Kidney epithelial cell (primary cell): ENCODE measurements at regions not wholly inside any gene's neighbourhood (a gene's known extent, or its start where the extent isn't known, plus 50 kb on each side); places are given as distances from the start of the nearest gene placed in this dataset.
"Not testable (repeated sequence)": the region's sequence is repeated elsewhere in the genome, so short reads cannot be mapped to it uniquely, and the experiment has no call there.

Source experiments
- DNase-seq: peaks from one replicate; pipeline ENCODE4 v3.0.0-alpha.2; 2010; ENCODE audit warnings: low read depth
- H3K27me3 ChIP-seq: 2 replicates; pipeline ENCODE4 v1.6.0; 2011; ENCODE audit warnings: low read length; ENCODE audit not compliant: control insufficient read depth, insufficient read depth
- H3K36me3 ChIP-seq: 2 replicates; pipeline ENCODE4 v1.5.1; 2011; ENCODE audit warnings: low read length; ENCODE audit not compliant: control insufficient read depth, insufficient read depth
- H3K4me3 ChIP-seq: 2 replicates; pipeline ENCODE4 v1.5.1; 2011; ENCODE audit warnings: low read depth, mild to moderate bottlenecking, control low read depth, low read length
- TF ChIP-seq, protein P1 (sequence below): IDR thresholded peaks from 2 replicates; pipeline ENCODE4 v1.5.1; 2011; ENCODE audit warnings: mild to moderate bottlenecking, moderate library complexity, low read length, control low read depth, inconsistent platforms; ENCODE audit not compliant: insufficient read depth, poor library complexity, severe bottlenecking

GRCh38 chr14:43306053-43306452 is 1201.0 kb downstream of the FSCB start:
- no peaks in the 10 kb centered on the region for H3K36me3 ChIP-seq
- TF ChIP-seq, protein P1, sequence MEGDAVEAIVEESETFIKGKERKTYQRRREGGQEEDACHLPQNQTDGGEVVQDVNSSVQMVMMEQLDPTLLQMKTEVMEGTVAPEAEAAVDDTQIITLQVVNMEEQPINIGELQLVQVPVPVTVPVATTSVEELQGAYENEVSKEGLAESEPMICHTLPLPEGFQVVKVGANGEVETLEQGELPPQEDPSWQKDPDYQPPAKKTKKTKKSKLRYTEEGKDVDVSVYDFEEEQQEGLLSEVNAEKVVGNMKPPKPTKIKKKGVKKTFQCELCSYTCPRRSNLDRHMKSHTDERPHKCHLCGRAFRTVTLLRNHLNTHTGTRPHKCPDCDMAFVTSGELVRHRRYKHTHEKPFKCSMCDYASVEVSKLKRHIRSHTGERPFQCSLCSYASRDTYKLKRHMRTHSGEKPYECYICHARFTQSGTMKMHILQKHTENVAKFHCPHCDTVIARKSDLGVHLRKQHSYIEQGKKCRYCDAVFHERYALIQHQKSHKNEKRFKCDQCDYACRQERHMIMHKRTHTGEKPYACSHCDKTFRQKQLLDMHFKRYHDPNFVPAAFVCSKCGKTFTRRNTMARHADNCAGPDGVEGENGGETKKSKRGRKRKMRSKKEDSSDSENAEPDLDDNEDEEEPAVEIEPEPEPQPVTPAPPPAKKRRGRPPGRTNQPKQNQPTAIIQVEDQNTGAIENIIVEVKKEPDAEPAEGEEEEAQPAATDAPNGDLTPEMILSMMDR: no peak
- no peak for DNase-seq
- no peaks in the 10 kb centered on the region for H3K27me3 ChIP-seq
- H3K4me3 ChIP-seq: no peak overlapping the region

GRCh38 chr14:43297794-43298193 is 1209.3 kb downstream of the FSCB start:
- Histone ChIP-seq H3K4me3 (no peak overlapping the region), H3K27me3 (no peaks in the 10 kb centered on the region), H3K36me3 (no peaks in the 10 kb centered on the region)
- DNase-seq: no peak
- TF ChIP-seq, protein P1: no peak

DNA sequence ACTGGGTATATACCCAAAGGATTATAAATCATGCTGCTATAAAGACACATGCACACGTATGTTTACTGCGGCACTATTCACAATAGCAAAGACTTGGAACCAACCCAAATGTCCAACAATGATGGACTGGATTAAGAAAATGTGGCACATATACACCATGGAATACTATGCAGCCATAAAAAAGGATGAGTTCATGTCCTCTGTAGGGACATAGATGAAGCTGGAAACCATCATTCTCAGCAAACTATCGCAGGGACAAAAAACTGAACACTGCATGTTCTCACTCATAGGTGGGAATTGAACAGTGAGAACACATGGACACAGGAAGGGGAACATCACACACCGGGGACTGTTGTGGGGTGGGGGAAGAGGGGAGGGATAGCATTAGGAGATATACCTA is 1211.0 kb downstream of the FSCB start:
- DNase-seq, H3K4me3 ChIP-seq, H3K36me3 ChIP-seq, H3K27me3 ChIP-seq: not testable (repeated sequence)

- Histone ChIP-seq H3K27me3 (no peaks in the 10 kb centered on the region), H3K4me3 (no peak overlapping the region), H3K36me3 (no peaks in the 10 kb centered on the region)
- TF ChIP-seq, protein P1: no peak
- DNase-seq: no peak
Observed at GRCh38 chr14:43285575-43285974, 1221.5 kb downstream of the FSCB start.

DNA sequence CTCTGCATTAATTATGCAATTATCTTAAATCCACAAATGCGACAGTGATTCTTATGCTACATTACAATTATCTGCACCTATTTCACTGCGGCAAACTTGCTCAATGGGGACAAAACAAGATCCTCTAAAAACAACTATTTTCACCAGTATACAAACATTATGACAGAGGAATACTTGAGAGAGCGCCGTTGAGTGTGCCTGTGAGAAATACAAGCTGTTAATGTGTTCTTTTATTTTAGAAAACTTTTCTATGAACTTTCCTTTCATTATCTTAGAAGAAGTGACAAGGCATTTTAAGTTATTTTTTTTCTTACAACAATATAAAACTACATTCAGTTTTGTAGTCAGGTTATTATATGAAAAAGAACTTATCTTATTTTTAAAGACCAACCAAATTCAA is 1247.0 kb downstream of the FSCB start:
- DNase-seq: no peak
- no peaks in the 10 kb centered on the region for H3K36me3 ChIP-seq
- TF ChIP-seq, protein P1: no peak
- no peaks in the 10 kb centered on the region for H3K27me3 ChIP-seq
- no peak overlapping the region for H3K4me3 ChIP-seq

DNA sequence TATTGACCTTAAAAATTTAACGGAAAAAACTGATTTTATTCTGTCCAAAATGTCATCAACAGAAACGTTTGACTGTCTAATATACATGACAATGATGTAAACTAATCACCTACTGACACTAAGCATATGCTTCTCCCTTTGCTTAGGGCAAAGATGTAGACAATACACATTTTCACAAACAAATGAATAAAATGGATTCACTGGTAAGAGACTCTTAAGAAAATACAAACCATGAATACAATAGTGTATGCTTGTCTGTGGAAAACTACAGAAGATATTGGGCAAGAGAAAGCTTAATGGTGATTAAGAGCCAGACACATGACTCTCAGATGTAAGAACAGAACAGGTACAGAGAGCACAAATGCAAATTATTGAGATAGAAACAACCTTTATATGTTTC is 1248.7 kb downstream of the FSCB start:
- no peak overlapping the region for H3K4me3 ChIP-seq
- TF ChIP-seq, protein P1: no peak
- DNase-seq: no peak
- no peaks in the 10 kb centered on the region for H3K36me3 ChIP-seq
- no peaks in the 10 kb centered on the region for H3K27me3 ChIP-seq

- H3K36me3 ChIP-seq, H3K4me3 ChIP-seq, H3K27me3 ChIP-seq, DNase-seq: not testable (repeated sequence)
Observed at GRCh38 chr14:43256996-43257395, 1250.1 kb downstream of the FSCB start.
